Liver (tissue), 8 donors: ENCODE measurements at regions not wholly inside any gene's neighbourhood (a gene's known extent, or its start where the extent isn't known, plus 50 kb on each side); places are given as distances from the start of the nearest gene placed in this dataset.

ENCODE experiments used
- DNase-seq: peaks from one replicate; pipeline ENCODE4 v3.0.0-alpha.2; 2017; ENCODE audit warnings: low spot score
- H3K27ac ChIP-seq, 2 donors: one replicate each; pipeline ENCODE4 v1.7.0; 2013; ENCODE audit warnings: inconsistent platforms in 2 of 2, low read length in 2 of 2, control low read depth in 1 of 2, low read depth in 1 of 2, mild to moderate bottlenecking in 1 of 2
- H3K27me3 ChIP-seq, 4 donors: one replicate each; pipeline versions ENCODE4 v1.6.1 to v1.7.0; 2013; ENCODE audit warnings: low read length in 3 of 4, inconsistent platforms in 1 of 4, mild to moderate bottlenecking in 1 of 4, moderate library complexity in 1 of 4; ENCODE audit not compliant: control insufficient read depth in 4 of 4, insufficient read depth in 4 of 4
- H3K36me3 ChIP-seq, 4 donors: one replicate each; pipeline versions ENCODE4 v1.6.1 to v1.7.0; 2013; ENCODE audit warnings: low read length in 3 of 4, mild to moderate bottlenecking in 3 of 4, low read depth in 1 of 4, moderate library complexity in 1 of 4; ENCODE audit not compliant: control insufficient read depth in 4 of 4, insufficient read depth in 3 of 4
- H3K4me1 ChIP-seq, 4 donors: one replicate each; pipeline versions ENCODE4 v1.6.1 to v1.7.0; 2013; ENCODE audit warnings: low read length in 3 of 4, mild to moderate bottlenecking in 3 of 4, moderate library complexity in 1 of 4; ENCODE audit not compliant: control insufficient read depth in 4 of 4, insufficient read depth in 4 of 4
- H3K4me3 ChIP-seq, 3 donors: one replicate each; pipeline versions ENCODE4 v1.6.1 to v1.7.0; 2013; ENCODE audit warnings: low read length in 3 of 3, control low read depth in 1 of 3, low read depth in 1 of 3, mild to moderate bottlenecking in 1 of 3
- H3K9ac ChIP-seq, 2 donors: one replicate each; pipeline ENCODE4 v1.7.0; 2013; ENCODE audit warnings: low read length in 2 of 2, mild to moderate bottlenecking in 2 of 2, moderate library complexity in 2 of 2, control low read depth in 1 of 2, low read depth in 1 of 2
- H3K9me3 ChIP-seq, 4 donors: one replicate each; pipeline versions ENCODE4 v1.6.1 to v1.7.0; 2013; ENCODE audit warnings: low read length in 3 of 4; ENCODE audit not compliant: control insufficient read depth in 4 of 4
- EGR1 ChIP-seq, 2 donors: IDR thresholded peaks; 2 replicates each; pipeline ENCODE4 v1.6.1; 2016 to 2018; ENCODE audit warnings: antibody characterized with exemption in 2 of 2, low read depth in 2 of 2
- FOXA1 ChIP-seq: IDR thresholded peaks from 2 replicates; pipeline ENCODE4 v1.6.1; 2016; ENCODE audit warnings: antibody characterized with exemption
- FOXA2 ChIP-seq: IDR thresholded peaks from 2 replicates; pipeline ENCODE4 v1.6.1; 2016; ENCODE audit warnings: antibody characterized with exemption
- GABPA ChIP-seq, 2 donors: IDR thresholded peaks in 1 of 2; conservative IDR thresholded peaks in 1 of 2; 2 replicates each; pipeline ENCODE4 v1.6.1; 2016; ENCODE audit warnings: antibody characterized with exemption in 2 of 2, mild to moderate bottlenecking in 1 of 2, moderate library complexity in 1 of 2
- HNF4A ChIP-seq, 2 donors: conservative IDR thresholded peaks; 2 replicates each; pipeline ENCODE4 v1.6.1; 2016; ENCODE audit warnings: antibody characterized with exemption in 2 of 2, mild to moderate bottlenecking in 2 of 2
- HNF4G ChIP-seq: IDR thresholded peaks from 2 replicates; pipeline ENCODE4 v1.6.1; 2016; ENCODE audit warnings: antibody characterized with exemption
- JUND ChIP-seq, 2 donors: IDR thresholded peaks; 2 replicates each; pipeline ENCODE4 v1.6.1; 2016; ENCODE audit warnings: antibody characterized with exemption in 2 of 2
- NR2F2 ChIP-seq: IDR thresholded peaks from 2 replicates; pipeline ENCODE4 v1.6.1; 2016; ENCODE audit warnings: antibody characterized with exemption
- RAD21 ChIP-seq, 2 donors: IDR thresholded peaks; 2 replicates each; pipeline ENCODE4 v1.6.1; 2016; ENCODE audit warnings: antibody characterized with exemption in 2 of 2, mild to moderate bottlenecking in 2 of 2
- RXRA ChIP-seq, 2 donors: IDR thresholded peaks; 2 replicates each; pipeline ENCODE4 v1.6.1; 2017 to 2018; ENCODE audit warnings: antibody characterized with exemption in 2 of 2, mild to moderate bottlenecking in 1 of 2
- SP1 ChIP-seq: IDR thresholded peaks from 2 replicates; pipeline ENCODE4 v1.6.1; 2018; ENCODE audit warnings: antibody characterized with exemption, mild to moderate bottlenecking
- TAF1 ChIP-seq: conservative IDR thresholded peaks from 2 replicates; pipeline ENCODE4 v1.6.1; 2016; ENCODE audit warnings: antibody characterized with exemption, mild to moderate bottlenecking
- YY1 ChIP-seq: IDR thresholded peaks from 2 replicates; pipeline ENCODE4 v1.6.1; 2016; ENCODE audit warnings: antibody characterized with exemption, mild to moderate bottlenecking
- WGBS: extraction: QIAGEN DNeasy Blood & Tissue Kit; methylation state at CpG from one replicate; pipeline ENCODE4 v1.1.7; 2013; 5-methylcytosine and 5-hydroxymethylcytosine counted together
- TF ChIP-seq, protein P1 (sequence below): fragments of 150-350 bp; IDR thresholded peaks from 2 replicates; pipeline ENCODE4 v1.5.1; 2017; ENCODE audit warnings: improper control_type of control experiment, low read depth, low read length; ENCODE audit not compliant: missing input control
- TF ChIP-seq, protein P2 (sequence below): IDR thresholded peaks from 2 replicates; pipeline ENCODE4 v1.6.1; 2016; ENCODE audit warnings: antibody characterized with exemption
- TF ChIP-seq, protein P3 (sequence below): IDR thresholded peaks from 2 replicates; pipeline ENCODE4 v1.6.1; 2016; ENCODE audit warnings: antibody characterized with exemption
- TF ChIP-seq, protein P4 (sequence below): IDR thresholded peaks from 2 replicates; pipeline ENCODE4 v1.6.1; 2016; ENCODE audit warnings: antibody characterized with exemption
- TF ChIP-seq, protein P5 (sequence below): IDR thresholded peaks from 2 replicates; pipeline ENCODE4 v1.6.1; 2016; ENCODE audit warnings: antibody characterized with exemption, mild to moderate bottlenecking
- donor health status: healthy.
- donor health status: healthy.
- donor health status: healthy.
- donor health status: healthy.
- donor health status: healthy.

DNA sequence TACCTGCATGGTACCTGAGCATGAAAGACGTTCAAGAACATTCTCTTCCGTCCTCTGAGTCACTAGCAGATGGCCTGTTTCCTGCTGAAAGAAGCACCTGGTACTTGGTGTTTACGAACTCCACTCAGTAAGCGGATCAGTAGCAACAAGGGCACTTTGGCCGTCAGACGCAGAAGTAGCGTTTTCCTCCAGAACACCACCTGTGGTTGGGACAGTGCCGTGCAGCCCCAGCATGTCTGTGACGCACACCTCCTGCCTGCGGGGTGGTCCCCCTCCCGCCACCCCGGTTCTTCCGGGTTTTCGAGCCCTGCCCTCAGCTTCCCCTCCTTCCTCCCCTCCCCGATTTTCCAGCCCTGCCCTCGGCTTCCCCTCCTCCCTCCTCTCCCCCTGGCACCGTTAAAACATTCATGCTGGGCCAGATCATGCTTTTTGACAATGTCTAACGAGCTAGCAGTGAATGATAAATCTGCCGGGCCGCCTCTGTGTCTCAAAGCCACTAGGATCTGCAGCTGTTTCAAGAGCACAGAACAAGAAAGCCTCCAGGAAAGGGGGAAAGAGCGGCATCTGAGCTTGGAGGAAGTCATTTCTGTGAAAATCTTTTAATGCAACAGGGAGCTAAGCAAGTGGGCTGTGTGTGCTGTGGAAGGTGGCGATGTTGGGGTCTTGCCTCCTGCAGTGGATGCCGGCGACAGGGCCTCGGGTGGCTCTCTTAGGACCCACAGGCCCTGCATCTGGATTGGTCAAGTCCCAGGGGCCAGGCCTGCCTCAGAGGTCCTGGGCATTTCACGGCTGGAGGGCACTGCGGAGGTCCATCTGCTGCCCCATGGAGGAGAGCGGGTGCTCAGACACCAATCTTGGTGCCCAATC, 207.9 kb downstream of the ERMARD start:
- H3K9me3 ChIP-seq = no peaks in the 10 kb centered on the region
- 72% methylated on average over 28 of the region's 28 CpGs for WGBS
- no peak for TF ChIP-seq RAD21 (IDR thresholded peaks at IDR 0.05)
- H3K27me3 ChIP-seq = no peaks in the 10 kb centered on the region
- H3K27ac ChIP-seq = no peak overlapping the region
- H3K36me3 ChIP-seq = no peaks in the 10 kb centered on the region
- peak; percentile 30 for DNase-seq
- no peak overlapping the region for H3K9ac ChIP-seq
- H3K4me1 ChIP-seq = peaks cover 0 to 4% (median 0%) of the 10 kb centered on the region in 4 donors
- no peak overlapping the region for H3K4me3 ChIP-seq

DNA sequence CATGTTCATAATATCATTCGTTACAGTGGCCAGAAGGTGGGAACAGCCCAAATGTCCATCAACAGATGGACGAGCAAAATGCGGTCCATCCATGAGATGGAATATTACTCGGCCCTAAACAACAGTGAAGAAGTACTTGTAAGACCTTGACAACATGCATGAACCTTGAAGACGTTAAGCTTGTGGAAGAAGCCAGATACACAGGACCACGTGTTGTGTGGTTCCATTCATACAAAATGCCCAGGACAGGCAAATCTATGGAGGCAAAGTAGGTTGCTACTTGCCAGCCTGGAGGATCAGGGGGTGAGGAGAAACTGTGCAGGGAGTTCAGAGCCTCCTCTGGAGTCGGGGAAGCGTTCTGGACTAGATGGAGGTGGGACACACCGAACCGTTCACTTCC, 207.1 kb downstream of the ERMARD start:
- 93% methylated on average over 10 of the region's 10 CpGs for WGBS
- Histone ChIP-seq H3K4me1 (peaks cover 0 to 4% (median 0%) of the 10 kb centered on the region in 4 donors), H3K27me3 (no peaks in the 10 kb centered on the region), H3K9me3 (no peaks in the 10 kb centered on the region), H3K27ac (no peak overlapping the region), H3K4me3 (no peak overlapping the region), H3K36me3 (no peaks in the 10 kb centered on the region), H3K9ac (no peak overlapping the region)
- peak; percentile 12 for DNase-seq
- TF ChIP-seq HNF4G = no peak
- TF ChIP-seq, protein P1, sequence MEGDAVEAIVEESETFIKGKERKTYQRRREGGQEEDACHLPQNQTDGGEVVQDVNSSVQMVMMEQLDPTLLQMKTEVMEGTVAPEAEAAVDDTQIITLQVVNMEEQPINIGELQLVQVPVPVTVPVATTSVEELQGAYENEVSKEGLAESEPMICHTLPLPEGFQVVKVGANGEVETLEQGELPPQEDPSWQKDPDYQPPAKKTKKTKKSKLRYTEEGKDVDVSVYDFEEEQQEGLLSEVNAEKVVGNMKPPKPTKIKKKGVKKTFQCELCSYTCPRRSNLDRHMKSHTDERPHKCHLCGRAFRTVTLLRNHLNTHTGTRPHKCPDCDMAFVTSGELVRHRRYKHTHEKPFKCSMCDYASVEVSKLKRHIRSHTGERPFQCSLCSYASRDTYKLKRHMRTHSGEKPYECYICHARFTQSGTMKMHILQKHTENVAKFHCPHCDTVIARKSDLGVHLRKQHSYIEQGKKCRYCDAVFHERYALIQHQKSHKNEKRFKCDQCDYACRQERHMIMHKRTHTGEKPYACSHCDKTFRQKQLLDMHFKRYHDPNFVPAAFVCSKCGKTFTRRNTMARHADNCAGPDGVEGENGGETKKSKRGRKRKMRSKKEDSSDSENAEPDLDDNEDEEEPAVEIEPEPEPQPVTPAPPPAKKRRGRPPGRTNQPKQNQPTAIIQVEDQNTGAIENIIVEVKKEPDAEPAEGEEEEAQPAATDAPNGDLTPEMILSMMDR = no peak
- no peak for TF ChIP-seq GABPA (IDR thresholded peaks at IDR 0.05 in 1 of 2, conservative IDR thresholded peaks at IDR 0.05 in 1 of 2)
- no peak for TF ChIP-seq NR2F2
- no peak for TF ChIP-seq SP1
- TF ChIP-seq JUND (IDR thresholded peaks at IDR 0.05) = no peak
- TF ChIP-seq FOXA2 = no peak
- TF ChIP-seq RXRA (IDR thresholded peaks at IDR 0.05) = no peak
- TF ChIP-seq, protein P2, sequence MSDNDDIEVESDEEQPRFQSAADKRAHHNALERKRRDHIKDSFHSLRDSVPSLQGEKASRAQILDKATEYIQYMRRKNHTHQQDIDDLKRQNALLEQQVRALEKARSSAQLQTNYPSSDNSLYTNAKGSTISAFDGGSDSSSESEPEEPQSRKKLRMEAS = no peak
- TF ChIP-seq YY1 = no peak
- TF ChIP-seq, protein P3, sequence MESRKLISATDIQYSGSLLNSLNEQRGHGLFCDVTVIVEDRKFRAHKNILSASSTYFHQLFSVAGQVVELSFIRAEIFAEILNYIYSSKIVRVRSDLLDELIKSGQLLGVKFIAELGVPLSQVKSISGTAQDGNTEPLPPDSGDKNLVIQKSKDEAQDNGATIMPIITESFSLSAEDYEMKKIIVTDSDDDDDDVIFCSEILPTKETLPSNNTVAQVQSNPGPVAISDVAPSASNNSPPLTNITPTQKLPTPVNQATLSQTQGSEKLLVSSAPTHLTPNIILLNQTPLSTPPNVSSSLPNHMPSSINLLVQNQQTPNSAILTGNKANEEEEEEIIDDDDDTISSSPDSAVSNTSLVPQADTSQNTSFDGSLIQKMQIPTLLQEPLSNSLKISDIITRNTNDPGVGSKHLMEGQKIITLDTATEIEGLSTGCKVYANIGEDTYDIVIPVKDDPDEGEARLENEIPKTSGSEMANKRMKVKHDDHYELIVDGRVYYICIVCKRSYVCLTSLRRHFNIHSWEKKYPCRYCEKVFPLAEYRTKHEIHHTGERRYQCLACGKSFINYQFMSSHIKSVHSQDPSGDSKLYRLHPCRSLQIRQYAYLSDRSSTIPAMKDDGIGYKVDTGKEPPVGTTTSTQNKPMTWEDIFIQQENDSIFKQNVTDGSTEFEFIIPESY = no peak
- TF ChIP-seq, protein P4, sequence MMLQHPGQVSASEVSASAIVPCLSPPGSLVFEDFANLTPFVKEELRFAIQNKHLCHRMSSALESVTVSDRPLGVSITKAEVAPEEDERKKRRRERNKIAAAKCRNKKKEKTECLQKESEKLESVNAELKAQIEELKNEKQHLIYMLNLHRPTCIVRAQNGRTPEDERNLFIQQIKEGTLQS = no peak

DNA sequence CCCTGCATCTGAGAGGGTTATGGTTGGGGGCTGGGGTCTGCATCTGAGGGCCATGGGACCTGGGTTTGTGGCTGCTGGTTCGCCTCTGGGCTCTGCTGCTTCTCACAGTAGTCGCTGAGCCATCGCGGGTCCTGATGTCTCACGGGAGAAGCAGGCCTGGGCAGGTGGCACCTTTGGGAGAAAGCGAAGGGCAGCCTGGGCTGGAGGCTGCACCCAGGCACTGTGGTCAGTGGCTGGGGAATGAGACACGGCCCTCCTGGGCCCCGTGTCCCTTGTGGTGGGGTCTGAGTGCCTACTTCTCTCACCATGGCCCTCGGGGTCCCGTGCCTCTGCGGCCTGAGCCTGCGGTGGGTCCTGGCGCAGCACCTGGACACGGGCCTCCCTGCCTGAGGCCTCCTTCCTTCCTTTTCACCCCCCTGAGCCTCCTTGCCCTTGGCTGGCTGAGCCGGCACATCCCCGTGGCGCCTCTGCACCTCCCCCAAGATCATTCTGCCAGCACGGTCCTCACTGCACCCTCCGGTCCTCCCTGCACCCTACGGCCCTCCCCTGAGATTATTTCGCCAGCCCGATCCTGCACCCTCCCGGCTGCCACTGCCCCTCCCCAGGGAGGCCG, 206.0 kb downstream of the ERMARD start:
- Histone ChIP-seq H3K36me3 (no peaks in the 10 kb centered on the region), H3K27me3 (no peaks in the 10 kb centered on the region), H3K27ac (no peak overlapping the region), H3K9me3 (no peaks in the 10 kb centered on the region), H3K4me3 (no peak overlapping the region), H3K4me1 (peaks cover 0 to 4% (median 0%) of the 10 kb centered on the region in 4 donors), H3K9ac (no peak overlapping the region)
- WGBS = 91% methylated on average over 24 of the region's 24 CpGs
- peak; percentile 30 for DNase-seq
- TF ChIP-seq NR2F2 = no peak
- TF ChIP-seq GABPA (IDR thresholded peaks at IDR 0.05 in 1 of 2, conservative IDR thresholded peaks at IDR 0.05 in 1 of 2) = no peak
- TF ChIP-seq FOXA1 = no peak
- TF ChIP-seq HNF4A (conservative IDR thresholded peaks at IDR 0.05) = no peak
- no peak for TF ChIP-seq SP1
- TF ChIP-seq, protein P5, sequence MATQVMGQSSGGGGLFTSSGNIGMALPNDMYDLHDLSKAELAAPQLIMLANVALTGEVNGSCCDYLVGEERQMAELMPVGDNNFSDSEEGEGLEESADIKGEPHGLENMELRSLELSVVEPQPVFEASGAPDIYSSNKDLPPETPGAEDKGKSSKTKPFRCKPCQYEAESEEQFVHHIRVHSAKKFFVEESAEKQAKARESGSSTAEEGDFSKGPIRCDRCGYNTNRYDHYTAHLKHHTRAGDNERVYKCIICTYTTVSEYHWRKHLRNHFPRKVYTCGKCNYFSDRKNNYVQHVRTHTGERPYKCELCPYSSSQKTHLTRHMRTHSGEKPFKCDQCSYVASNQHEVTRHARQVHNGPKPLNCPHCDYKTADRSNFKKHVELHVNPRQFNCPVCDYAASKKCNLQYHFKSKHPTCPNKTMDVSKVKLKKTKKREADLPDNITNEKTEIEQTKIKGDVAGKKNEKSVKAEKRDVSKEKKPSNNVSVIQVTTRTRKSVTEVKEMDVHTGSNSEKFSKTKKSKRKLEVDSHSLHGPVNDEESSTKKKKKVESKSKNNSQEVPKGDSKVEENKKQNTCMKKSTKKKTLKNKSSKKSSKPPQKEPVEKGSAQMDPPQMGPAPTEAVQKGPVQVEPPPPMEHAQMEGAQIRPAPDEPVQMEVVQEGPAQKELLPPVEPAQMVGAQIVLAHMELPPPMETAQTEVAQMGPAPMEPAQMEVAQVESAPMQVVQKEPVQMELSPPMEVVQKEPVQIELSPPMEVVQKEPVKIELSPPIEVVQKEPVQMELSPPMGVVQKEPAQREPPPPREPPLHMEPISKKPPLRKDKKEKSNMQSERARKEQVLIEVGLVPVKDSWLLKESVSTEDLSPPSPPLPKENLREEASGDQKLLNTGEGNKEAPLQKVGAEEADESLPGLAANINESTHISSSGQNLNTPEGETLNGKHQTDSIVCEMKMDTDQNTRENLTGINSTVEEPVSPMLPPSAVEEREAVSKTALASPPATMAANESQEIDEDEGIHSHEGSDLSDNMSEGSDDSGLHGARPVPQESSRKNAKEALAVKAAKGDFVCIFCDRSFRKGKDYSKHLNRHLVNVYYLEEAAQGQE = no peak
- no peak for TF ChIP-seq TAF1
- no peak for TF ChIP-seq RAD21 (IDR thresholded peaks at IDR 0.05)
- no peak for TF ChIP-seq JUND (IDR thresholded peaks at IDR 0.05)
- TF ChIP-seq, protein P4 = no peak
- no peak for TF ChIP-seq EGR1 (IDR thresholded peaks at IDR 0.05; ENCODE audit: low read depth in 2 of 2)
